H1 (cell line): ENCODE measurements at regions not wholly inside any gene's neighbourhood (a gene's known extent, or its start where the extent isn't known, plus 50 kb on each side); places are given as distances from the start of the nearest gene placed in this dataset.
A peak's percentile ranks its signal among the peaks of the same experiment; 100 is the strongest.

Experiments used
- CTCF ChIA-PET: fragments of 300-600 bp; sonication (Branson Sonifier 250); formaldehyde crosslinking; loops from one replicate; lab custom pipeline; 2021; ENCODE audit not compliant: partially characterized antibody; lab: Charles Lee
- POLR2A ChIA-PET: fragments of 300-600 bp; sonication (Branson Sonifier 250); formaldehyde crosslinking; loops from one replicate; lab custom pipeline; 2021; ENCODE audit warnings: inconsistent platforms; ENCODE audit not compliant: partially characterized antibody; lab: Charles Lee
- DNase-seq, 2 experiments: peaks; one replicate each; pipeline versions ENCODE4 v3.0.0 to v3.0.0-alpha.2; 2010 to 2022; ENCODE audit warnings: low spot score in 2 of 2, low read depth in 1 of 2, mixed read lengths in 1 of 2
- FAIRE-seq: peaks from 2 replicates; lab custom pipeline; 2011; peaks lifted over from hg19 to GRCh38; lab: Jason Lieb, UNC
- H2AFZ ChIP-seq: 2 replicates; pipeline ENCODE4 v1.8.1; 2012; ENCODE audit warnings: low read length, inconsistent platforms
- H2AK5ac ChIP-seq: 2 replicates; pipeline ENCODE4 v1.6.1; 2013; ENCODE audit warnings: low read depth, low read length
- H2BK120ac ChIP-seq: replicated peaks from 2 replicates; pipeline ENCODE3; 2013; ENCODE audit warnings: low read depth, low read length, inconsistent platforms
- H2BK12ac ChIP-seq: 2 replicates; pipeline ENCODE4 v1.6.1; 2013; ENCODE audit warnings: low read depth, low read length
- H2BK15ac ChIP-seq: 2 replicates; pipeline ENCODE4 v1.6.1; 2013; ENCODE audit warnings: low read length
- H2BK20ac ChIP-seq: 2 replicates; pipeline ENCODE4 v1.6.1; 2013; ENCODE audit warnings: low read length
- H2BK5ac ChIP-seq: 2 replicates; pipeline ENCODE4 v1.6.1; 2013; ENCODE audit warnings: low read depth, low read length
- H3K14ac ChIP-seq: 2 replicates; pipeline ENCODE4 v1.6.1; 2013; ENCODE audit warnings: inconsistent platforms; ENCODE audit not compliant: insufficient read length
- H3K18ac ChIP-seq: 2 replicates; pipeline ENCODE4 v1.6.1; 2013; ENCODE audit warnings: low read length; ENCODE audit errors: extremely low read depth
- H3K23ac ChIP-seq: 2 replicates; pipeline ENCODE4 v1.6.1; 2013; ENCODE audit warnings: inconsistent platforms; ENCODE audit not compliant: insufficient read length
- H3K23me2 ChIP-seq: 2 replicates; pipeline ENCODE4 v1.6.1; 2013; ENCODE audit warnings: low read depth, low read length
- H3K27ac ChIP-seq: 2 replicates; pipeline ENCODE4 v1.6.1; 2011; ENCODE audit warnings: low read depth, low read length, inconsistent platforms
- H3K27me3 ChIP-seq, 4 experiments: replicated peaks in 1 of 4; 1 replicate in 1 of 4; 2 replicates in 3 of 4; pipeline versions ENCODE4 v1.6.1 to v1.8.1; 2011 to 2013; ENCODE audit warnings: low read length in 3 of 4, mild to moderate bottlenecking in 3 of 4, inconsistent platforms in 2 of 4, mixed read lengths in 2 of 4, moderate library complexity in 1 of 4; ENCODE audit not compliant: control insufficient read depth in 3 of 4, insufficient read depth in 3 of 4; ENCODE audit errors: extremely low read depth in 1 of 4
- H3K36me3 ChIP-seq, 4 experiments: 2 replicates each; pipeline versions ENCODE4 v1.6.1 to v1.8.1; 2011 to 2013; ENCODE audit warnings: mild to moderate bottlenecking in 4 of 4, low read length in 3 of 4, moderate library complexity in 2 of 4, control low read depth in 1 of 4, inconsistent platforms in 1 of 4; ENCODE audit not compliant: insufficient read depth in 4 of 4, control insufficient read depth in 2 of 4
- H3K4ac ChIP-seq: replicated peaks from 2 replicates; pipeline ENCODE3; 2013; ENCODE audit warnings: low read length, low read depth, mixed read lengths, inconsistent platforms; ENCODE audit not compliant: insufficient read length
- H3K4me1 ChIP-seq, 4 experiments: replicated peaks in 1 of 4; 1 replicate in 1 of 4; 2 replicates in 3 of 4; pipeline versions ENCODE4 v1.6.1 to v1.8.1; 2011 to 2013; ENCODE audit warnings: low read length in 3 of 4, inconsistent platforms in 2 of 4, mixed read lengths in 1 of 4; ENCODE audit not compliant: insufficient read depth in 4 of 4, control insufficient read depth in 3 of 4
- H3K4me2 ChIP-seq, 2 experiments: 2 replicates each; pipeline versions ENCODE4 v1.6.1 to v1.8.1; 2011 to 2013; ENCODE audit warnings: low read depth in 2 of 2, low read length in 2 of 2, control low read depth in 1 of 2, inconsistent platforms in 1 of 2, mild to moderate bottlenecking in 1 of 2; ENCODE audit not compliant: insufficient read depth in 1 of 2
- H3K4me3 ChIP-seq, 4 experiments: fragments of 200-600, 300-600 bp in 1 of 4; sonication (generic), shearing (Covaris generic), sonication (Bioruptor Twin) in 1 of 4; 2 replicates each; pipeline versions ENCODE4 v1.5.1 to v1.8.1; 2011 to 2016; ENCODE audit warnings: low read length in 4 of 4, low read depth in 3 of 4, control low read depth in 2 of 4, inconsistent platforms in 2 of 4, mild to moderate bottlenecking in 2 of 4, mixed read lengths in 1 of 4, moderate library complexity in 1 of 4; ENCODE audit not compliant: insufficient read depth in 2 of 4; ENCODE audit errors: extremely low read depth in 1 of 4
- H3K56ac ChIP-seq: replicated peaks from 2 replicates; pipeline ENCODE3; 2013; ENCODE audit warnings: low read depth, mild to moderate bottlenecking, mixed read lengths, low read length, inconsistent platforms; ENCODE audit not compliant: insufficient read length
- H3K79me1 ChIP-seq: 2 replicates; pipeline ENCODE4 v1.6.1; 2013; ENCODE audit warnings: low read depth, low read length, control low read depth
- H3K79me2 ChIP-seq, 2 experiments: 2 replicates each; pipeline versions ENCODE4 v1.6.1 to v1.8.1; 2012 to 2013; ENCODE audit warnings: low read length in 2 of 2, mild to moderate bottlenecking in 2 of 2, inconsistent platforms in 1 of 2; ENCODE audit not compliant: insufficient read depth in 2 of 2, control insufficient read depth in 1 of 2
- H3K9ac ChIP-seq, 4 experiments: replicated peaks in 1 of 4; 1 replicate in 1 of 4; 2 replicates in 3 of 4; pipeline versions ENCODE4 v1.6.1 to v1.8.1; 2011 to 2013; ENCODE audit warnings: low read depth in 3 of 4, low read length in 3 of 4, control low read depth in 2 of 4, mild to moderate bottlenecking in 2 of 4, moderate library complexity in 2 of 4, inconsistent platforms in 1 of 4; ENCODE audit errors: extremely low read depth in 1 of 4
- H3K9me3 ChIP-seq, 2 experiments: 2 replicates each; pipeline versions ENCODE4 v1.6.1 to v1.8.1; 2012 to 2013; ENCODE audit warnings: mild to moderate bottlenecking in 2 of 2, moderate library complexity in 2 of 2, control low read depth in 1 of 2, inconsistent platforms in 1 of 2, low read depth in 1 of 2, low read length in 1 of 2, mixed read lengths in 1 of 2; ENCODE audit not compliant: insufficient read depth in 2 of 2
- H4K20me1 ChIP-seq, 2 experiments: replicated peaks in 1 of 2; 2 replicates each; pipeline versions ENCODE3 to v1.8.1; 2011 to 2013; ENCODE audit warnings: inconsistent platforms in 2 of 2, low read length in 2 of 2, mild to moderate bottlenecking in 1 of 2; ENCODE audit not compliant: insufficient read depth in 2 of 2, control insufficient read depth in 1 of 2
- H4K5ac ChIP-seq: 2 replicates; pipeline ENCODE4 v1.6.1; 2013; ENCODE audit warnings: low read length, low read depth, mixed read lengths, inconsistent platforms; ENCODE audit not compliant: insufficient read length
- H4K8ac ChIP-seq: 2 replicates; pipeline ENCODE4 v1.8.0; 2013; ENCODE audit warnings: mild to moderate bottlenecking, moderate library complexity, low read length, inconsistent platforms; ENCODE audit not compliant: insufficient read depth; ENCODE audit errors: extremely low read depth
- H4K91ac ChIP-seq: replicated peaks from 2 replicates; pipeline ENCODE3; 2013; ENCODE audit warnings: low read length, mixed read lengths, inconsistent platforms; ENCODE audit not compliant: insufficient read length
- ATF2 ChIP-seq: IDR thresholded peaks from 2 replicates; pipeline ENCODE4 v1.6.1; 2012; ENCODE audit warnings: low read length, inconsistent platforms
- BACH1 ChIP-seq: IDR thresholded peaks from 2 replicates; pipeline ENCODE4 v1.6.1; 2012; ENCODE audit warnings: low read length, improper control_type of control experiment
- CBX5 ChIP-seq: fragments of 300-800, 300-1000 bp; sonication (generic); IDR thresholded peaks from 2 replicates; pipeline ENCODE4 v1.7.1; 2016; ENCODE audit warnings: antibody characterized with exemption, low read length, low read depth
- CEBPB ChIP-seq: IDR thresholded peaks from 2 replicates; pipeline ENCODE4 v1.6.1; 2012; ENCODE audit warnings: low read depth, low read length
- EZH2 ChIP-seq: fragments of 200-600 bp; sonication (generic); IDR thresholded peaks from 2 replicates; pipeline ENCODE4 v1.7.1; 2012; ENCODE audit warnings: low read depth, mild to moderate bottlenecking, moderate library complexity, low read length, inconsistent platforms; ENCODE audit not compliant: severe bottlenecking
- HDAC6 ChIP-seq: IDR thresholded peaks from one replicate; pipeline ENCODE4 v1.7.1; 2012; ENCODE audit warnings: low read depth, mild to moderate bottlenecking, inconsistent platforms, low read length, moderate library complexity
- JUND ChIP-seq: IDR thresholded peaks from 2 replicates; pipeline ENCODE4 v1.6.1; 2011; ENCODE audit warnings: mild to moderate bottlenecking, improper control_type of control experiment, low read length
- RAD21 ChIP-seq, 2 experiments: IDR thresholded peaks in 1 of 2; conservative IDR thresholded peaks in 1 of 2; 2 replicates each; pipeline ENCODE4 v1.6.1; 2011; ENCODE audit warnings: low read depth in 2 of 2, low read length in 2 of 2, improper control_type of control experiment in 1 of 2, inconsistent platforms in 1 of 2, mild to moderate bottlenecking in 1 of 2, moderate library complexity in 1 of 2
- RNF2 ChIP-seq: fragments of 200-900, 300-1000 bp; sonication (generic); IDR thresholded peaks from 2 replicates; pipeline ENCODE4 v1.7.1; 2016; ENCODE audit warnings: borderline replicate concordance, low read depth, mild to moderate bottlenecking, antibody characterized with exemption, low read length; ENCODE audit not compliant: poor library complexity, severe bottlenecking; ENCODE audit errors: missing control alignments
- TAF7 ChIP-seq: optimal IDR thresholded peaks from 2 replicates; pipeline ENCODE3; 2011; ENCODE audit warnings: low read depth, mild to moderate bottlenecking, inconsistent platforms, low read length, moderate library complexity, borderline replicate concordance
- WGBS, 2 experiments: shearing (Covaris generic) in 1 of 2; methylation state at CpG; one replicate each; pipeline versions ENCODE4 v1.1.6 to v1.1.7; 2013 to 2015; ENCODE audit warnings: low lambda C conversion rate in 2 of 2, mixed read lengths in 2 of 2, inconsistent platforms in 1 of 2, low coverage in 1 of 2, missing lambda C conversion rate in 1 of 2; ENCODE audit not compliant: insufficient replicate concordance in 2 of 2, insufficient coverage in 1 of 2, insufficient read length in 1 of 2; ENCODE audit errors: extremely low coverage in 1 of 2, missing lambda C conversion rate in 1 of 2; 5-methylcytosine and 5-hydroxymethylcytosine counted together

- no peak overlapping the region for H3K23ac ChIP-seq
- DNase-seq: no peak
- no peak overlapping the region for H2BK15ac ChIP-seq
- WGBS, 2 experiments: 89% methylated on average over 22 of the region's 22 CpGs; no CpG with 5 or more reads in 1 of the 2 experiments
- H3K9me3 ChIP-seq: peaks cover 2 to 4% of the 10 kb centered on the region in 2 experiments; a peak in 2 of 4 replicates
- H4K20me1 ChIP-seq: no peaks in the 10 kb centered on the region
- no peak overlapping the region for H3K4me3 ChIP-seq
- POLR2A ChIA-PET: interaction anchor here (0.7 kb wide), 1 partner anchor 492 kb away, joined by 3 read pairs; no protein-coding TSS in a partner anchor
- no peak overlapping the region for H3K4ac ChIP-seq
- H2AK5ac ChIP-seq: no peak overlapping the region
- no peaks in the 10 kb centered on the region for H3K36me3 ChIP-seq
- no peaks in the 10 kb centered on the region for H3K79me1 ChIP-seq
- no peak overlapping the region for H2BK120ac ChIP-seq
- CTCF ChIA-PET: interaction anchor here (0.6 to 6.3 kb wide), 6 partner anchors 10 to 1260 kb away, joined by 3 to 74 read pairs (median 4); no protein-coding TSS in a partner anchor
- peaks cover 0 to 4% (median under 1%) of the 10 kb centered on the region in 4 experiments; a peak in 3 of 7 replicates for H3K4me1 ChIP-seq
- no peaks in the 10 kb centered on the region for H3K79me2 ChIP-seq
- no peak overlapping the region for H2BK5ac ChIP-seq
- no peak overlapping the region for H2BK20ac ChIP-seq
- no peaks in the 10 kb centered on the region for H3K27me3 ChIP-seq
- H3K27ac ChIP-seq: no peak overlapping the region
- no peak for TF ChIP-seq CEBPB
- TF ChIP-seq ATF2: no peak
- no peak for TF ChIP-seq TAF7
- no peak for TF ChIP-seq HDAC6
- no peak for TF ChIP-seq EZH2
- TF ChIP-seq BACH1: no peak
- TF ChIP-seq RNF2: no peak
- no peak for TF ChIP-seq JUND
- no peak for TF ChIP-seq RAD21 (IDR thresholded peaks at IDR 0.05 in 1 of 2, conservative IDR thresholded peaks at IDR 0.05 in 1 of 2; ENCODE audit: low read depth in 2 of 2, low read length in 2 of 2)
- TF ChIP-seq CBX5: no peak
- H3K9ac ChIP-seq: no peak overlapping the region
- H2AFZ ChIP-seq: no peak overlapping the region
- H4K5ac ChIP-seq: no peak overlapping the region
- H2BK12ac ChIP-seq: no peak overlapping the region
- H4K91ac ChIP-seq: no peak overlapping the region
- FAIRE-seq: no peak
- H3K56ac ChIP-seq: no peak overlapping the region
- no peak overlapping the region for H3K18ac ChIP-seq
- 0 out of 2 replicates have a peak overlapping the region, but pooled peaks have one; percentile 53 for H4K8ac ChIP-seq
- no peak overlapping the region for H3K4me2 ChIP-seq
- H3K23me2 ChIP-seq: no peaks in the 10 kb centered on the region
- no peak overlapping the region for H3K14ac ChIP-seq
Measured at GRCh38 chr9:135349212-135350002, 130.2 kb upstream of the PPP1R26 start.
